Kidney epithelial cell (primary cell): ENCODE measurements at regions not wholly inside any gene's neighbourhood (a gene's known extent, or its start where the extent isn't known, plus 50 kb on each side); places are given as distances from the start of the nearest gene placed in this dataset.

Source experiments
- DNase-seq: peaks from one replicate; pipeline ENCODE4 v3.0.0-alpha.2; 2010; ENCODE audit warnings: low read depth
- H3K27me3 ChIP-seq: 2 replicates; pipeline ENCODE4 v1.6.0; 2011; ENCODE audit warnings: low read length; ENCODE audit not compliant: control insufficient read depth, insufficient read depth
- H3K36me3 ChIP-seq: 2 replicates; pipeline ENCODE4 v1.5.1; 2011; ENCODE audit warnings: low read length; ENCODE audit not compliant: control insufficient read depth, insufficient read depth
- H3K4me3 ChIP-seq: 2 replicates; pipeline ENCODE4 v1.5.1; 2011; ENCODE audit warnings: low read depth, mild to moderate bottlenecking, control low read depth, low read length
- CTCF ChIP-seq: IDR thresholded peaks from 2 replicates; pipeline ENCODE4 v1.5.1; 2011; ENCODE audit warnings: mild to moderate bottlenecking, moderate library complexity, low read length, control low read depth, inconsistent platforms; ENCODE audit not compliant: insufficient read depth, poor library complexity, severe bottlenecking

DNA sequence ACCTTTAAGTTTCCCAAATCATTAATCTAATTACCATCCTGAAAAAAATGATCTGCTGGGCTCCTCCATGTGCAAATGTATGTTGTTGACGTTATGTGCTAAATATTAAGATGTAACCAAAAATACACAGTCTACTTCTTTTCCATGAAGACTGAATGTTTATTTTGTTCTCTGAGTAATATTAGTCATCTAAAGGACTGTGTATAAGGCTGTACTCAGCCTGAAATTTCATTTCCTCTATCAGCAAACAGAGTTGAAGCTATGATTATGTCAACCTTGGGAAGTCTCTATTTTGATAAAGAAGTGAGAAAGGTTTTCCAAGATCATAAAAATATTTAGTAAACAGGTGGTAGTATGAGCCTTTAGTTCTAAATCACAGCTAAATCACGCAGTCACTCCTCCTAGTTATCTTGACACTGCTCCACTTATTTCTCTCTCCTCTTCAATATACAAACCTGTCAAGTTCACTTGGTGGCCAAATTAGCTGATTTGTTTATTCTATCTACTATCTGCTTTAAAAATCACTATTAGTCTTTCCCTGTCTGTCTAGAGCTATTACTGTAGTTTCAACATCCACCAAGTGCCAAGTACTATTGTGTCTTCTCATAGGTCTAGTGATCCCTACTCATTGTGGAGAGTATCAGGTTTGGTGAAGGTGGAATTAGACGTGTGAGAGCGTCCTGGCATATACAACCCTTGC is 211.7 kb upstream of the STARD13 start:
- H3K4me3 ChIP-seq: no peak overlapping the region
- H3K27me3 ChIP-seq: no peaks in the 10 kb centered on the region
- no peak for TF ChIP-seq CTCF
- DNase-seq: no peak
- no peaks in the 10 kb centered on the region for H3K36me3 ChIP-seq

DNA sequence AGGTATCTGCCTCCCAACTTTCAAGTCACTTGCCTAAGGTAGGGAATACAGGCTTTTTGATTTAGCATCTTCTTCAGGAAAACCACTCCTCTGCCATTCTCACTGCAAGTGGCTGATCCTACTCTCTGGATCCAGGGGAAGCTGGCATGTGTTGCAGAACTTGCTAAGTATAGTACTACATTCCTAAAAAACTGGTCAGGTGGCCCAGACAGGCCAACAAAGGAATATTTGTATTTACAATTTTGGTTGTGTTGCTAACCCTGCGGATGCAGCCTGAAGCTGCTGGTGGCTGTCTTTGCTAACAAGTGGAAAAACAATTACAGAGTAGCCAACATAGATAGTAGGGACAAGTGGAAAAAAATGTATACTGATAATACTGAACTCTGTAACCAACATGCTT is 222.5 kb upstream of the STARD13 start:
- TF ChIP-seq CTCF: no peak

DNA sequence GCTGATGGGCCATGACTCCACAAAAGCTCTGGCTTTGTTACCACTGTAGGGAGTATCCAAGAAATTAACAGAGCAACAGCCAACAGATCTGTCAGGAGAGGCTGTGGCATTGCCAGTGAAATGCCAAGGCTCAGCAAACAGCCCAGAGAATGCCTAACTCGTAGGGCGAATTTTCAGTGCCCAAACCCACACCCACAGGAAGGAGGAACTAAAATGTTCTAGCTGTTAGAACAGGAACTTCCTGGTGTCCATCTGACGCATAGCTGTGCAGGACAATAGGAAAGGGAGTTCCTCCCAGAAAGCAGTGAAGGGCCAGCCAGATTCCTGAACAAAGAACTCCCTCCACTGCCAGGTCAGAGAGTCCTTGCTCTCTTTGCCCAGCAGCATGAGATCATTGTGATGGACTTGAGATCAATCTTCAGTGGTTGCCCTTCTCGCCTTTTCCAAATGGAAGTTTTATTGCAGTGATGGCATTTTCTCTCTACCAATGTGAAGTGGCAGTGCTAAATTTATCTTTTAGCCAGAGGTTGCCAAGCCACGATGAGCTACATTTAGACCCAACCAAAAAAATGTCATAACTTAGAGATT is 224.2 kb upstream of the STARD13 start:
- H3K27me3 ChIP-seq: no peaks in the 10 kb centered on the region
- DNase-seq: no peak
- no peaks in the 10 kb centered on the region for H3K36me3 ChIP-seq
- no peak for TF ChIP-seq CTCF
- H3K4me3 ChIP-seq: no peak overlapping the region

More for the DNA sequence above, 222.5 kb upstream of the STARD13 start:
- H3K4me3 ChIP-seq: no peak overlapping the region
- no peak for DNase-seq
- H3K27me3 ChIP-seq: no peaks in the 10 kb centered on the region
- no peaks in the 10 kb centered on the region for H3K36me3 ChIP-seq

DNA sequence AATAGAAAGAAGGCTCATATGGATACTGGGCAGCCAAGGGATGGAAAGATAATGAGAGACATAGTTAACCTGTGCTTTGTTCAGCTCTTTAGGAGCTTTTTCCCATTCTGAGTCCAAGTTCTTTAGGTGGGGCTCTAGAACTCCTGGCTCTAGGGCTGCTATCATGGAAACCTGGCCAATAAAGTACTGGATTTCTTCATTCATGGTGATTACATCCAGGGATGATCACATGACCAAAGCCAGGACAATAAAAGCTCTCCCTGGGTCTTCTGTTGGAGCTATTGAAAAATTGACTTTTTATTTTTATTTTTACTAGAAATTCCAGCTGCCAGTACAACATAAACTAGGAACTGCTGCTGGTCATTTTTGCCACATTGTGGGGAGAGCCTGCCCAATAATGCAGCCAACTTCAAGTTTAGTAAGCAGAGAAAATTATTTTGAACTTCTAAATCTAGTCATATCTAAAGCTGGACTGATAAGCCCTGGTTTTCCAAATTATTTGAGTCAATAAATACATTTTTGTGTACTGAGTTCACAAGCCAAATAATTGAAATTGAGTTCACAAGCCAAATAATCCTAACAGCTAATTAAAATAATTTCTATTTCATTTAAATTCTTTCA is 224.9 kb upstream of the STARD13 start:
- H3K4me3 ChIP-seq: no peak overlapping the region

DNA sequence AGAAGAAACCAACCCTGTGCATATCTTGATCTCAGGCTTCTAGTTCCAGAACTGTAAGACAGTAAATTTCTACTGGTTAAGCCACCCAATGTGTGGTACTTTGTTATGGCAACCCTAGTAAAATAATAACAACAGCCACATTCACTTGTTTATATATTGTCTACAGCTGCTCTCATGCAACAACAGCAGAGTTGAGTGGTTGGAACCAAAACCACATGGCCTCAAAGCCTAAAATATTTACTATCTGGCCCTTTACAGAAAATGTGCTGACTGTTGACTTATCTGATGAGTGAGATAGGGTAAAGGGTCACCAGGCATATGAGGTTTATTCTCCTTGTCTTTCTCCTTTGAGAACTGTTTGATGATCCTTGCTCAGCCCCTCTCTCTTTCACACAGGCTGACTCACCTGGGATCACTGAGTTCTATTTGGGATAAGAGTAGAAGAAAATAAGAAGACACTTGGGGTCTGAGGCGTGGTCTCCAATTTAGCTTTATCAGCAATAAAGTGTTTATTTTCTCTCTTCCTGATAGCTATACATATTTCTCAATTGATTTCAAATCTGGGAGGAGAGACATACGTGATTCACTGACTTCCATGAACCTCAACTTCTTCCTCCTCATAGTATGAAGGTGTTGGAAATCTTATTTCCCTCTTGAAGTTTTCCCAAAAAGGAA is 227.5 kb upstream of the STARD13 start:
- no peak for DNase-seq
- Histone ChIP-seq H3K4me3 (no peak overlapping the region), H3K27me3 (no peaks in the 10 kb centered on the region), H3K36me3 (no peaks in the 10 kb centered on the region)
- TF ChIP-seq CTCF: no peak

More for the DNA sequence above, 224.9 kb upstream of the STARD13 start:
- H3K36me3 ChIP-seq: no peaks in the 10 kb centered on the region
- TF ChIP-seq CTCF: no peak
- no peaks in the 10 kb centered on the region for H3K27me3 ChIP-seq
- no peak for DNase-seq
